UCSD-AML1 (cell line): ENCODE measurements at regions not wholly inside any gene's neighbourhood (a gene's known extent, or its start where the extent isn't known, plus 50 kb on each side); places are given as distances from the start of the nearest gene placed in this dataset.
"Not testable (repeated sequence)": the region's sequence is repeated elsewhere in the genome, so short reads cannot be mapped to it uniquely, and the experiment has no call there.

Experiments
- DNase-seq: peaks from one replicate; lab custom pipeline; 2025; ENCODE audit not compliant: unreplicated experiment; lab: John Stamatoyannopoulos, UW

DNA sequence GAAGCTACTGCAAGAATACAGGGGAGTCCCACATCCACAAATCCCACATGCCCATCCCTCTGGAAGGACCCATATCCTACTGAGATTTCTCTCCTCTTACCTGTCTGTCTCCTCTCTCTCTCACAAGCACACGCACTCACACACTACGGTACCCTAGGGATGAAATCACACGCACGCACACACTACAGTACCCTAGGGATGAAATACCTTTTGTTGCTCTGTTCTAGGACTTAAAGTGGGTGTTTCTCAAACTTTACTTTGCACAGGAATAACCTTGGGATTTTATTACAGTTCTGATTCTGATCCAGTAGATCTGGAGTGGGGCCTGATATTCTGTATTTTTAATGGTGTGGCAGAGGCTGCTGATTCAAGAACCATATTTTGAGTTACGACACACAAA, 622.2 kb upstream of the ZNF385D start:
- DNase-seq: no peak

DNA sequence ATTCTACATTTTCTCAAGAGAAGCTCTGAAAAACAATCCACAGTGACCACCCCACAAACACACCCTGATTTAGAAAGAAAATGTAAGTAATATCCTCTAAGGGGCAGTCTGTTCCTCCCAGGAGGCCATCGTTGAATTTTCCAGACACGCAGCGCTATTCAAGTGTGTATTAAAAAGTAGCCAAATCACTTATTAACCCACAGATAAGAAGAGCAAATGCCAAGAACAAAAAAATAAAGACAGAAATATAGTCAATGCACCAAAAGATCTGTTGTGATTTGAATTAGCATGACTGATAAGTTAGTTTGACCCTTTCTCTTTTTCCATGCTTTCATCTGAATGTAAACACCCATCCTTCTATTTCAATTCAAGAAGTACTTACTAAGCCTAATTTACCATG, 622.8 kb upstream of the ZNF385D start:
- no peak for DNase-seq

GRCh38 chr3:22377421-22377820, 626.4 kb upstream of the ZNF385D start:
- DNase-seq: no peak

DNA sequence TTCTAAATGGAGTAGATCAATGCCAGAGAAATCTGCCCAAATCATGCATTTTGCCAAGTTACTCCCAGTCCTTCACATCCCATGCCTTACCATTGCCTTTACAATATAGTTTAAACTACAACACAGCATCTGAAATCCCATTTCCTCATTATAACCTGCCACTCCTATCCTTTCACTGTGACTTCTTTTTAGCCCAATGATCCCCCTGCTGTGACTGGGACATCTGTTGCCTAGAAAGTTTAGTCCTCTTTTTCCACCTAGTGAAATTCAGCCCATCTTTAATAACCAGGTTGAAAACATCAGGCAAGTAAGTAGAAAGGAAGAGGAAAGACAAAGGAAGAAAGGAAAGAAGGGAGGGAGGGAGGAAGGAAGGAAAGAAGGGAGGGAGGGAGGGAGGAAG, 627.9 kb upstream of the ZNF385D start:
- DNase-seq: no peak

GRCh38 chr3:22380253-22380652, 629.2 kb upstream of the ZNF385D start:
- DNase-seq: no peak

- DNase-seq: not testable (repeated sequence)
Measured at GRCh38 chr3:22381564-22381963, 630.6 kb upstream of the ZNF385D start.

DNA sequence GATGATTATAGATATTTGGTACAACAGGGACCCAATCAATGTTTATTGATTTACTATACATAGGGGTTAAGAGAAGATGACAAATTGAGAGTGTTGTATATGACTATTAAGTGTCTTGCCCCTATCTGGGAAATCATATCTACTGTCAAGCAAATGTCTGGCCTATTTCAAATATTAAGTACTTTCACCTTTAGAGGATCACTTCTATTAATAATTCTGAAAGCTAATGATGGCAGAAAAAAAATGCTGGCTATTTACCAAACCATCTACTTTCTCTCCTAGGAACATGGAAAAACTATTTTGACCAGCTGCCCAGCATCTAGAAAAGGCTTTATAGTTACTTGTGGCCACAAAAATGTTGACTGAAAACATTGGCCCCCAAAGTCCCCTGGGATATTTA, 632.3 kb upstream of the ZNF385D start:
- DNase-seq: no peak

DNA sequence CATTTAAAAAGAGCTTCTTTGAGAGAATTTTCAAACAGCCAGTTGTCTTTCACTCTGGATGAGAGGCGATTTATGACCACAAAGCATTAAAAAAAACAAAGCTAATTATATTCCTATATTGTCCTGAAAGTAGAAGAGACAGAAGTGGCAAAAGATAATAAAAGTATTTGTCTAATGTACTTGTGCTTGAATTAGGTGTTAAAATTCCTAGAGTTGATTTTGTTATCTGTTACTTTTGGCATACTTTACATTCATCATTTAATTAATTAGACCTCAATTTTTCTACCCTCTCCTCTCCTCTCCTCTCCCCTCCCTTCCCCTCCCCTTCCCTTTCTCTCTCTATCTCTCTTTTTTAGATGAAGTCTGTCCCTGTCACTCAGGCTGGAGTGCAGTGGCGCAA, 635.1 kb upstream of the ZNF385D start:
- DNase-seq: no peak

GRCh38 chr3:22392286-22392685, 641.3 kb upstream of the ZNF385D start:
- DNase-seq: no peak

DNA sequence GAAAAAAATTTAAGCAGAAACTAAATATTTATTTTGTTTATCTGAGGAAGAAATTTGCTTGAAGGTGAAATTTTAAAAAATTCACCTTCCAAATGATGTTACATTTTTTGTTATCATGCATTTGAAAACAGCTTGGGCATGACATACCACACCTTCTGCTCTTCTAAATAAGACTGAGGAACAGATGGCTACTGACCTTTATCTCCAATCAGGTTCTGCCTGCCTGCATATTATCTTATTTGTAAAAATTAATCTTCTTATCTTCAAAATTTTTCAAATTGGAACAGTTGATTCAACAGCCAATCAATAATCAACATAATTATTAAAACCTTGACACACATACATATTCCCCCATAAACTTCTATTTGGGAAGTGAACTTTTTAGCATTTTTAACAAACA, 641.8 kb upstream of the ZNF385D start:
- no peak for DNase-seq

- DNase-seq: no peak
Measured at GRCh38 chr3:22399566-22399965, 648.6 kb upstream of the ZNF385D start.

- no peak for DNase-seq
Measured at GRCh38 chr3:22401499-22401898, 650.5 kb upstream of the ZNF385D start.

GRCh38 chr3:22414239-22414638, 663.2 kb upstream of the ZNF385D start:
- DNase-seq: no peak

GRCh38 chr3:22416838-22417446, 665.9 kb upstream of the ZNF385D start:
- DNase-seq: not testable (repeated sequence)

GRCh38 chr3:22419261-22419660, 668.3 kb upstream of the ZNF385D start:
- no peak for DNase-seq

GRCh38 chr3:22421589-22421988, 670.6 kb upstream of the ZNF385D start:
- no peak for DNase-seq

GRCh38 chr3:22431334-22431733, 680.3 kb upstream of the ZNF385D start:
- DNase-seq: no peak

GRCh38 chr3:22439626-22440025, 688.6 kb upstream of the ZNF385D start:
- no peak for DNase-seq

DNA sequence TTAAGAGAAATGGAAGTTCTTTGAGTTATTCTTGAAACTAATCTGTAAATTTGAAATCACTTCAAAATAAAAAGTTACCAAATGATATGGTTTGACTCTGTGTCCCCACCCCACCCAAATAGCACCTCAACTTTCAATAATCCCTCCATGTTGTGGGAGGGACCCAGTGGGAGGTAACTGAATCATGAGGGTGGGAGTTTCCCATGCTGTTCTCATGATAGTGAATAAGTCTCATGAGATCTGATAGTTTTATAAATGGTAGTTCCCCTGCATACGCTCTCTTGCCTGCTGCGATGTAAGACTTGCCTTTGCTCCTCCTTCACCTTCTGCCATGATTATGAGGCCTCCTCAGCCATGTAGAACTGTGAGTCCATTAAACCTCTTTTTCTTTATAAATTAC, 690.7 kb upstream of the ZNF385D start:
- no peak for DNase-seq

- DNase-seq: no peak
Measured at GRCh38 chr3:22443571-22444233, 692.7 kb upstream of the ZNF385D start.

GRCh38 chr3:22445336-22445735, 694.3 kb upstream of the ZNF385D start:
- DNase-seq: not testable (repeated sequence)

GRCh38 chr3:22450786-22451400, 699.9 kb upstream of the ZNF385D start:
- DNase-seq: no peak

DNA sequence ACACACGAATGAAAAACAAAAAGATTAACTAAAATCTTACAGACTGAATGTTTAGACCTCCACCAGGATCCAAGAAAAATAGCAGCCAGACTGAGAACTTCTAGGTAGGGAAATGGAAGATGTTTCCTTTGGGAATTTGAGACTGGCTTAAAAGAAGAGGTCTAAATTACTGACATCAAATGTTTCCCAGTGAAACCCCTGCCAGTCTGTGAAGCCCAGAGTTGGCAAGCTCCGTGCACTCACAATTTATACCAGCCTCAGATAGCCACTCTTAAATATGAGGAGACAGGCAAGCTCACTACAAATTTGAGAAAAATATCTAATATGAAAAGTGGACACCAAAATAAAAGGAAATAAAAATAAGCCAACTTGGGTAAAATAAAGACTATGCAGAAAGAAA, 700.5 kb upstream of the ZNF385D start:
- DNase-seq: no peak
